ENCODE measurements at regions not wholly inside any gene's neighbourhood (a gene's known extent, or its start where the extent isn't known, plus 50 kb on each side); places are given as distances from the start of the nearest gene placed in this dataset.

GRCh38 chr18:1173593-1173992, 268.9 kb downstream of the ADCYAP1 start:
- H3K9me3 ChIP-seq (ENCODE audit: control insufficient read depth, low read length): peaks cover 40% of the 10 kb centered on the region
- WGBS: no CpG with 5 or more reads among the region's 4 CpGs

GRCh38 chr18:1177232-1177631, 272.6 kb downstream of the ADCYAP1 start:
- H2BK5ac ChIP-seq (ENCODE audit: low read depth, low read length, poor library complexity, severe bottlenecking): no peak overlapping the region
- H3K14ac ChIP-seq (ENCODE audit: low read length in 2 of 2): no peak overlapping the region
- H3K18ac ChIP-seq (ENCODE audit: low read depth in 1 of 2, low read length in 2 of 2): no peak overlapping the region
- H3K27me3 ChIP-seq (ENCODE audit: control insufficient read depth in 1 of 2, insufficient read depth in 1 of 2, low read length in 2 of 2): no peaks in the 10 kb centered on the region
- H2BK12ac ChIP-seq (ENCODE audit: low read length in 2 of 2): no peak overlapping the region
- no peaks in the 10 kb centered on the region for H3K79me1 ChIP-seq (replicated peaks; ENCODE audit: low read length, poor library complexity, severe bottlenecking)
- H3K4ac ChIP-seq (ENCODE audit: low read depth in 1 of 2, low read length in 2 of 2): no peak overlapping the region
- no peak overlapping the region for H2BK15ac ChIP-seq (ENCODE audit: low read depth, poor library complexity, severe bottlenecking)
- no peak overlapping the region for H3K9ac ChIP-seq (ENCODE audit: low read length)
- no peak overlapping the region for H4K91ac ChIP-seq (ENCODE audit: low read length)
- H3K9me3 ChIP-seq (ENCODE audit: control insufficient read depth, low read length): peaks cover 65% of the 10 kb centered on the region
- no peak overlapping the region for H4K8ac ChIP-seq (ENCODE audit: low read length)
- H3K23ac ChIP-seq (ENCODE audit: low read length in 2 of 2): no peak overlapping the region
- H3K4me2 ChIP-seq (ENCODE audit: low read length, poor library complexity, severe bottlenecking): no peak overlapping the region
- no peak overlapping the region for H2AK5ac ChIP-seq (ENCODE audit: low read length, severe bottlenecking)
- H3K4me3 ChIP-seq (ENCODE audit: insufficient read depth in 1 of 2, low read depth in 1 of 2, low read length in 2 of 2): no peak overlapping the region
- H3K27ac ChIP-seq (ENCODE audit: low read length, poor library complexity, severe bottlenecking): no peak overlapping the region
- H3K4me1 ChIP-seq (ENCODE audit: control insufficient read depth, insufficient read depth, low read depth, low read length): no peaks in the 10 kb centered on the region
- H2AFZ ChIP-seq (ENCODE audit: low read depth, low read length): no peak overlapping the region
- no peaks in the 10 kb centered on the region for H3K36me3 ChIP-seq (ENCODE audit: control insufficient read depth in 1 of 2, insufficient read depth in 2 of 2, low read depth in 1 of 2, low read length in 2 of 2)
- DNase-seq: no peak
- no peak overlapping the region for H2BK120ac ChIP-seq (ENCODE audit: low read depth, low read length)

More at GRCh38 chr18:1173593-1173992, 268.9 kb downstream of the ADCYAP1 start:
- H4K8ac ChIP-seq (ENCODE audit: low read length): no peak overlapping the region
- no peaks in the 10 kb centered on the region for H3K79me1 ChIP-seq (replicated peaks; ENCODE audit: low read length, poor library complexity, severe bottlenecking)
- no peak overlapping the region for H2BK12ac ChIP-seq (ENCODE audit: low read length in 2 of 2)
- H2BK120ac ChIP-seq (ENCODE audit: low read depth, low read length): no peak overlapping the region
- DNase-seq: no peak
- no peak overlapping the region for H3K4me3 ChIP-seq (ENCODE audit: insufficient read depth in 1 of 2, low read depth in 1 of 2, low read length in 2 of 2)
- no peak overlapping the region for H2AK5ac ChIP-seq (ENCODE audit: low read length, severe bottlenecking)
- H3K4me2 ChIP-seq (ENCODE audit: low read length, poor library complexity, severe bottlenecking): no peak overlapping the region
- H3K36me3 ChIP-seq (ENCODE audit: control insufficient read depth in 1 of 2, insufficient read depth in 2 of 2, low read depth in 1 of 2, low read length in 2 of 2): no peaks in the 10 kb centered on the region
- H2BK15ac ChIP-seq (ENCODE audit: low read depth, poor library complexity, severe bottlenecking): no peak overlapping the region
- H3K14ac ChIP-seq (ENCODE audit: low read length in 2 of 2): no peak overlapping the region
- no peaks in the 10 kb centered on the region for H3K4me1 ChIP-seq (ENCODE audit: control insufficient read depth, insufficient read depth, low read depth, low read length)
- no peak overlapping the region for H3K9ac ChIP-seq (ENCODE audit: low read length)
- H3K4ac ChIP-seq (ENCODE audit: low read depth in 1 of 2, low read length in 2 of 2): no peak overlapping the region
- no peak overlapping the region for H2AFZ ChIP-seq (ENCODE audit: low read depth, low read length)
- no peak overlapping the region for H3K23ac ChIP-seq (ENCODE audit: low read length in 2 of 2)
- H3K18ac ChIP-seq (ENCODE audit: low read depth in 1 of 2, low read length in 2 of 2): no peak overlapping the region
- no peak overlapping the region for H4K91ac ChIP-seq (ENCODE audit: low read length)
- H3K27me3 ChIP-seq (ENCODE audit: control insufficient read depth in 1 of 2, insufficient read depth in 1 of 2, low read length in 2 of 2): no peaks in the 10 kb centered on the region
- H3K27ac ChIP-seq (ENCODE audit: low read length, poor library complexity, severe bottlenecking): no peak overlapping the region
- H2BK5ac ChIP-seq (ENCODE audit: low read depth, low read length, poor library complexity, severe bottlenecking): no peak overlapping the region

- H3K9me3 ChIP-seq (ENCODE audit: control insufficient read depth, low read length): peaks cover 24% of the 10 kb centered on the region
- no peak overlapping the region for H4K91ac ChIP-seq (ENCODE audit: low read length)
- H3K9ac ChIP-seq (ENCODE audit: low read length): no peak overlapping the region
- no peak overlapping the region for H3K4me3 ChIP-seq (ENCODE audit: insufficient read depth in 1 of 2, low read depth in 1 of 2, low read length in 2 of 2)
- no peaks in the 10 kb centered on the region for H3K4me1 ChIP-seq (ENCODE audit: control insufficient read depth, insufficient read depth, low read depth, low read length)
- no peak overlapping the region for H2BK12ac ChIP-seq (ENCODE audit: low read length in 2 of 2)
- H2BK15ac ChIP-seq (ENCODE audit: low read depth, poor library complexity, severe bottlenecking): no peak overlapping the region
- H2BK5ac ChIP-seq (ENCODE audit: low read depth, low read length, poor library complexity, severe bottlenecking): no peak overlapping the region
- no peaks in the 10 kb centered on the region for H3K36me3 ChIP-seq (ENCODE audit: control insufficient read depth in 1 of 2, insufficient read depth in 2 of 2, low read depth in 1 of 2, low read length in 2 of 2)
- no peak overlapping the region for H2BK120ac ChIP-seq (ENCODE audit: low read depth, low read length)
- no peak overlapping the region for H2AK5ac ChIP-seq (ENCODE audit: low read length, severe bottlenecking)
- H3K14ac ChIP-seq (ENCODE audit: low read length in 2 of 2): no peak overlapping the region
- H3K4me2 ChIP-seq (ENCODE audit: low read length, poor library complexity, severe bottlenecking): no peak overlapping the region
- H3K23ac ChIP-seq (ENCODE audit: low read length in 2 of 2): no peak overlapping the region
- WGBS: 63% methylated on average over 3 of the region's 3 CpGs
- H3K79me1 ChIP-seq (replicated peaks; ENCODE audit: low read length, poor library complexity, severe bottlenecking): no peaks in the 10 kb centered on the region
- no peak for DNase-seq
- H4K8ac ChIP-seq (ENCODE audit: low read length): no peak overlapping the region
- no peak overlapping the region for H3K4ac ChIP-seq (ENCODE audit: low read depth in 1 of 2, low read length in 2 of 2)
- no peaks in the 10 kb centered on the region for H3K27me3 ChIP-seq (ENCODE audit: control insufficient read depth in 1 of 2, insufficient read depth in 1 of 2, low read length in 2 of 2)
- H3K27ac ChIP-seq (ENCODE audit: low read length, poor library complexity, severe bottlenecking): no peak overlapping the region
- H2AFZ ChIP-seq (ENCODE audit: low read depth, low read length): no peak overlapping the region
- no peak overlapping the region for H3K18ac ChIP-seq (ENCODE audit: low read depth in 1 of 2, low read length in 2 of 2)
Observed at GRCh38 chr18:1191341-1191740, 286.7 kb downstream of the ADCYAP1 start.

DNA sequence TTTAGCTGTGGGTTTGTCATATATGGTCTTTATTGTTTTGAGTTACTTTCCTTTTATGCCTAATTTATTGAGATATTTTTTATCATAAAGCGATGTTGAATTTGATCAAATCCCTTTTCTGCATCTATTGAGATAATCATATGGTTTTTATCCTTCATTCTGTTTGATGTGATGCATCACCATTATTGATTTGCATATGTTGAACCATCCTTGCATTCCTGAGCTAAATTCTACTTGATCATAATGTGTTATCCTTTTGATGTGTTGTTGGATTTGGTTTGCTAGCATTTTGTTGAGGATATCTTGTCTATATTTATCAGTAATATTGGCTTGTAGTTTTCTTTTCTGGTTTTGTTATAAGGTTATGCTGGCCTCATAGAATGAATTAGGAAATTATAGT, 308.5 kb downstream of the ADCYAP1 start:
- Histone ChIP-seq H3K4ac (ENCODE audit: low read depth in 1 of 2, low read length in 2 of 2) (no peak overlapping the region), H3K18ac (ENCODE audit: low read depth in 1 of 2, low read length in 2 of 2) (no peak overlapping the region), H2BK120ac (ENCODE audit: low read depth, low read length) (no peak overlapping the region), H3K4me3 (ENCODE audit: insufficient read depth in 1 of 2, low read depth in 1 of 2, low read length in 2 of 2) (no peak overlapping the region), H3K4me1 (ENCODE audit: control insufficient read depth, insufficient read depth, low read depth, low read length) (no peaks in the 10 kb centered on the region), H3K9me3 (ENCODE audit: control insufficient read depth, low read length) (peaks cover 27% of the 10 kb centered on the region), H3K9ac (ENCODE audit: low read length) (no peak overlapping the region), H2BK5ac (ENCODE audit: low read depth, low read length, poor library complexity, severe bottlenecking) (no peak overlapping the region), H4K91ac (ENCODE audit: low read length) (no peak overlapping the region), H3K27me3 (ENCODE audit: control insufficient read depth in 1 of 2, insufficient read depth in 1 of 2, low read length in 2 of 2) (no peaks in the 10 kb centered on the region), H3K14ac (ENCODE audit: low read length in 2 of 2) (no peak overlapping the region), H2AFZ (ENCODE audit: low read depth, low read length) (no peak overlapping the region), H3K27ac (ENCODE audit: low read length, poor library complexity, severe bottlenecking) (no peak overlapping the region), H3K79me1 (replicated peaks; ENCODE audit: low read length, poor library complexity, severe bottlenecking) (no peaks in the 10 kb centered on the region), H2AK5ac (ENCODE audit: low read length, severe bottlenecking) (no peak overlapping the region), H3K4me2 (ENCODE audit: low read length, poor library complexity, severe bottlenecking) (no peak overlapping the region), H4K8ac (ENCODE audit: low read length) (no peak overlapping the region), H2BK15ac (ENCODE audit: low read depth, poor library complexity, severe bottlenecking) (no peak overlapping the region), H3K36me3 (ENCODE audit: control insufficient read depth in 1 of 2, insufficient read depth in 2 of 2, low read depth in 1 of 2, low read length in 2 of 2) (no peaks in the 10 kb centered on the region), H2BK12ac (ENCODE audit: low read length in 2 of 2) (no peak overlapping the region), H3K23ac (ENCODE audit: low read length in 2 of 2) (no peak overlapping the region)
- no CpG with 5 or more reads among the region's 1 CpG for WGBS
- DNase-seq: no peak
